Fibroblast of lung (primary cell): ENCODE measurements at regions not wholly inside any gene's neighbourhood (a gene's known extent, or its start where the extent isn't known, plus 50 kb on each side); places are given as distances from the start of the nearest gene placed in this dataset.

ENCODE experiments used
- DNase-seq, 2 donors: peaks; one replicate each; pipeline versions ENCODE4 v3.0.0 to v3.0.0-alpha.2; 2010; ENCODE audit warnings: low read depth in 2 of 2
- H2AFZ ChIP-seq: 2 replicates; pipeline ENCODE4 v1.5.1; 2012; ENCODE audit warnings: low read length, control low read depth, inconsistent platforms
- H3K27ac ChIP-seq: 2 replicates; pipeline ENCODE4 v1.5.1; 2011; ENCODE audit warnings: low read length, control low read depth; ENCODE audit not compliant: insufficient read depth
- H3K27me3 ChIP-seq: 2 replicates; pipeline ENCODE4 v1.5.1; 2011; ENCODE audit warnings: mild to moderate bottlenecking, low read length; ENCODE audit not compliant: control insufficient read depth, insufficient read depth
- H3K36me3 ChIP-seq: 2 replicates; pipeline ENCODE4 v1.5.1; 2011; ENCODE audit warnings: low read length; ENCODE audit not compliant: control insufficient read depth, insufficient read depth
- H3K4me1 ChIP-seq: 2 replicates; pipeline ENCODE4 v1.5.1; 2011; ENCODE audit warnings: low read length; ENCODE audit not compliant: control insufficient read depth, insufficient read depth; ENCODE audit errors: extremely low read depth
- H3K4me2 ChIP-seq: 2 replicates; pipeline ENCODE4 v1.5.1; 2011; ENCODE audit warnings: low read length, control low read depth; ENCODE audit not compliant: insufficient read depth; ENCODE audit errors: extremely low read depth
- H3K4me3 ChIP-seq, 4 experiments: fragments of 200-600 bp in 1 of 4; sonication (generic) in 1 of 4; replicated peaks in 1 of 4; 2 replicates each; pipeline ENCODE4 v1.5.1; 2011 to 2016; ENCODE audit warnings: low read length in 4 of 4, low read depth in 3 of 4, mild to moderate bottlenecking in 3 of 4, control low read depth in 2 of 4, inconsistent platforms in 1 of 4, mixed read lengths in 1 of 4; ENCODE audit not compliant: insufficient read depth in 1 of 4; ENCODE audit errors: control extremely low read depth in 1 of 4
- H3K79me2 ChIP-seq: 2 replicates; pipeline ENCODE4 v1.5.1; 2012; ENCODE audit warnings: mild to moderate bottlenecking, low read length, inconsistent platforms; ENCODE audit not compliant: control insufficient read depth, insufficient read depth
- H3K9ac ChIP-seq: 2 replicates; pipeline ENCODE4 v1.5.1; 2011; ENCODE audit warnings: mild to moderate bottlenecking, low read length, control low read depth; ENCODE audit not compliant: insufficient read depth
- H3K9me3 ChIP-seq: 2 replicates; pipeline ENCODE4 v1.5.1; 2012; ENCODE audit warnings: low read depth, low read length; ENCODE audit not compliant: control insufficient read depth, insufficient read depth
- H4K20me1 ChIP-seq: 2 replicates; pipeline ENCODE4 v1.5.1; 2011; ENCODE audit warnings: low read length; ENCODE audit not compliant: control insufficient read depth, insufficient read depth; ENCODE audit errors: extremely low read depth
- CTCF ChIP-seq, 2 donors: IDR thresholded peaks in 1 of 2; conservative IDR thresholded peaks in 1 of 2; 1 replicate in 1 of 2; 2 replicates in 1 of 2; pipeline ENCODE4 v1.5.1; 2011 to 2012; ENCODE audit warnings: low read length in 2 of 2, control low read depth in 1 of 2, inconsistent platforms in 1 of 2, low read depth in 1 of 2, mild to moderate bottlenecking in 1 of 2
- EZH2 ChIP-seq: IDR thresholded peaks from 2 replicates; pipeline ENCODE4 v1.5.1; 2012; ENCODE audit warnings: low read length, control low read depth, mild to moderate bottlenecking; ENCODE audit errors: missing control alignments

GRCh38 chr5:107289030-107289714 lies 381.6 kb downstream of the EFNA5 start:
- Histone ChIP-seq H3K4me1 (no peaks in the 10 kb centered on the region), H3K4me2 (no peak overlapping the region), H4K20me1 (no peaks in the 10 kb centered on the region), H3K36me3 (no peaks in the 10 kb centered on the region), H3K27me3 (no peaks in the 10 kb centered on the region), H3K4me3 (no peak overlapping the region), H3K79me2 (no peaks in the 10 kb centered on the region), H2AFZ (no peak overlapping the region), H3K27ac (no peak overlapping the region), H3K9ac (no peak overlapping the region), H3K9me3 (no peaks in the 10 kb centered on the region)
- DNase-seq: no peak
- no peak for TF ChIP-seq EZH2

GRCh38 chr5:107286447-107287098 lies 384.2 kb downstream of the EFNA5 start:
- H3K4me1 ChIP-seq: no peaks in the 10 kb centered on the region
- H3K9ac ChIP-seq: no peak overlapping the region
- H3K4me3 ChIP-seq: no peak overlapping the region
- H3K36me3 ChIP-seq: no peaks in the 10 kb centered on the region
- H3K27ac ChIP-seq: no peak overlapping the region
- H3K27me3 ChIP-seq: no peaks in the 10 kb centered on the region
- no peaks in the 10 kb centered on the region for H3K9me3 ChIP-seq
- no peak for TF ChIP-seq EZH2
- TF ChIP-seq CTCF (conservative IDR thresholded peaks at IDR 0.05 in 1 of 2, IDR thresholded peaks at IDR 0.05 in 1 of 2; ENCODE audit: low read depth in 1 of 2, low read length in 2 of 2): no peak
- H3K79me2 ChIP-seq: no peaks in the 10 kb centered on the region
- DNase-seq: peak in 1 of 2 donors; percentile 32
- no peaks in the 10 kb centered on the region for H4K20me1 ChIP-seq
- H2AFZ ChIP-seq: no peak overlapping the region
- H3K4me2 ChIP-seq: no peak overlapping the region

GRCh38 chr5:107285772-107286171 lies 385.0 kb downstream of the EFNA5 start:
- H3K9ac ChIP-seq: no peak overlapping the region
- no peak overlapping the region for H3K27ac ChIP-seq

More at GRCh38 chr5:107285772-107286171, 385.0 kb downstream of the EFNA5 start:
- H3K9me3 ChIP-seq: no peaks in the 10 kb centered on the region
- no peaks in the 10 kb centered on the region for H3K4me1 ChIP-seq
- H3K27me3 ChIP-seq: no peaks in the 10 kb centered on the region
- H3K4me3 ChIP-seq: no peak overlapping the region
- no peaks in the 10 kb centered on the region for H3K36me3 ChIP-seq
- TF ChIP-seq CTCF (conservative IDR thresholded peaks at IDR 0.05 in 1 of 2, IDR thresholded peaks at IDR 0.05 in 1 of 2; ENCODE audit: low read depth in 1 of 2, low read length in 2 of 2) (no peak), EZH2 (no peak)
- H2AFZ ChIP-seq: no peak overlapping the region
- DNase-seq: peak in 1 of 2 donors; percentile 90
- no peaks in the 10 kb centered on the region for H4K20me1 ChIP-seq
- H3K79me2 ChIP-seq: no peaks in the 10 kb centered on the region
- no peak overlapping the region for H3K4me2 ChIP-seq
